H1 (cell line): ENCODE measurements at regions not wholly inside any gene's neighbourhood (a gene's known extent, or its start where the extent isn't known, plus 50 kb on each side); places are given as distances from the start of the nearest gene placed in this dataset.

Source experiments
- NRF1 ChIP-seq: IDR thresholded peaks from 2 replicates; pipeline ENCODE4 v1.6.1; 2011; ENCODE audit warnings: mild to moderate bottlenecking, low read depth, low read length, improper control_type of control experiment
- POLR2AphosphoS5 ChIP-seq: IDR thresholded peaks from 2 replicates; pipeline ENCODE4 v1.6.1; 2011; ENCODE audit warnings: low read depth, low read length
- TF ChIP-seq, protein P1 (sequence below): fragments of 300-600 bp; sonication (generic); IDR thresholded peaks from 2 replicates; pipeline ENCODE4 v1.7.1; 2012; ENCODE audit warnings: low read length, moderate library complexity, mild to moderate bottlenecking, inconsistent platforms; ENCODE audit not compliant: insufficient replicate concordance

DNA sequence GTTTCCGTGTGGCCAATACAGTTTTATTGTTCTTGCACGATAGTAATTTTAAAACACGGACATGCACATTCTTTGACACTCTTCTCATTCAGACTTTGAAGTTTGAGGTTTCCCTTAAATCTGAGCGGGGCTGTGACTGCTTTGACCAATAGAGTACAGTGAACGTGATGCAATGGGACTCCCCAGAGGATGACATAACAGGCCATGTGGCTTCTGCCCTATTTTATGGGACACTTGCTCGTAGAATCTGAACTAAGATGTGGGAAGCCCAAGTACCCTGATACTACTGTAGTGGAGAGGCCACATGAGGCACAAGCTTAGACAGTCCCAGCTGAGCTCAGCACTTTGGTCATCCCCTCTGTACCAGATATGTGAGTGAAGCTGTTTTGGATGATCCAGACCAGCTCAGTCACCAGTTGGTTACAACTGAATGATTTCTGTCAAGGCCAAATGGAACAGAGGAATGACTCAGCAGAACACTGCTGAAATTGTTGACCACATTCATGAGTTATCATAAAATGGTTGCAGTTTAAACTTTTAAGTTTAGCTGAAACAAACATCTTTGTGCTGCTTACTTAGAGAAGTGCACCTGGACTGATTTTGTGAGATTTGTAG, 279.4 kb downstream of the RFPL4B start (continued):
- TF ChIP-seq, protein P1, sequence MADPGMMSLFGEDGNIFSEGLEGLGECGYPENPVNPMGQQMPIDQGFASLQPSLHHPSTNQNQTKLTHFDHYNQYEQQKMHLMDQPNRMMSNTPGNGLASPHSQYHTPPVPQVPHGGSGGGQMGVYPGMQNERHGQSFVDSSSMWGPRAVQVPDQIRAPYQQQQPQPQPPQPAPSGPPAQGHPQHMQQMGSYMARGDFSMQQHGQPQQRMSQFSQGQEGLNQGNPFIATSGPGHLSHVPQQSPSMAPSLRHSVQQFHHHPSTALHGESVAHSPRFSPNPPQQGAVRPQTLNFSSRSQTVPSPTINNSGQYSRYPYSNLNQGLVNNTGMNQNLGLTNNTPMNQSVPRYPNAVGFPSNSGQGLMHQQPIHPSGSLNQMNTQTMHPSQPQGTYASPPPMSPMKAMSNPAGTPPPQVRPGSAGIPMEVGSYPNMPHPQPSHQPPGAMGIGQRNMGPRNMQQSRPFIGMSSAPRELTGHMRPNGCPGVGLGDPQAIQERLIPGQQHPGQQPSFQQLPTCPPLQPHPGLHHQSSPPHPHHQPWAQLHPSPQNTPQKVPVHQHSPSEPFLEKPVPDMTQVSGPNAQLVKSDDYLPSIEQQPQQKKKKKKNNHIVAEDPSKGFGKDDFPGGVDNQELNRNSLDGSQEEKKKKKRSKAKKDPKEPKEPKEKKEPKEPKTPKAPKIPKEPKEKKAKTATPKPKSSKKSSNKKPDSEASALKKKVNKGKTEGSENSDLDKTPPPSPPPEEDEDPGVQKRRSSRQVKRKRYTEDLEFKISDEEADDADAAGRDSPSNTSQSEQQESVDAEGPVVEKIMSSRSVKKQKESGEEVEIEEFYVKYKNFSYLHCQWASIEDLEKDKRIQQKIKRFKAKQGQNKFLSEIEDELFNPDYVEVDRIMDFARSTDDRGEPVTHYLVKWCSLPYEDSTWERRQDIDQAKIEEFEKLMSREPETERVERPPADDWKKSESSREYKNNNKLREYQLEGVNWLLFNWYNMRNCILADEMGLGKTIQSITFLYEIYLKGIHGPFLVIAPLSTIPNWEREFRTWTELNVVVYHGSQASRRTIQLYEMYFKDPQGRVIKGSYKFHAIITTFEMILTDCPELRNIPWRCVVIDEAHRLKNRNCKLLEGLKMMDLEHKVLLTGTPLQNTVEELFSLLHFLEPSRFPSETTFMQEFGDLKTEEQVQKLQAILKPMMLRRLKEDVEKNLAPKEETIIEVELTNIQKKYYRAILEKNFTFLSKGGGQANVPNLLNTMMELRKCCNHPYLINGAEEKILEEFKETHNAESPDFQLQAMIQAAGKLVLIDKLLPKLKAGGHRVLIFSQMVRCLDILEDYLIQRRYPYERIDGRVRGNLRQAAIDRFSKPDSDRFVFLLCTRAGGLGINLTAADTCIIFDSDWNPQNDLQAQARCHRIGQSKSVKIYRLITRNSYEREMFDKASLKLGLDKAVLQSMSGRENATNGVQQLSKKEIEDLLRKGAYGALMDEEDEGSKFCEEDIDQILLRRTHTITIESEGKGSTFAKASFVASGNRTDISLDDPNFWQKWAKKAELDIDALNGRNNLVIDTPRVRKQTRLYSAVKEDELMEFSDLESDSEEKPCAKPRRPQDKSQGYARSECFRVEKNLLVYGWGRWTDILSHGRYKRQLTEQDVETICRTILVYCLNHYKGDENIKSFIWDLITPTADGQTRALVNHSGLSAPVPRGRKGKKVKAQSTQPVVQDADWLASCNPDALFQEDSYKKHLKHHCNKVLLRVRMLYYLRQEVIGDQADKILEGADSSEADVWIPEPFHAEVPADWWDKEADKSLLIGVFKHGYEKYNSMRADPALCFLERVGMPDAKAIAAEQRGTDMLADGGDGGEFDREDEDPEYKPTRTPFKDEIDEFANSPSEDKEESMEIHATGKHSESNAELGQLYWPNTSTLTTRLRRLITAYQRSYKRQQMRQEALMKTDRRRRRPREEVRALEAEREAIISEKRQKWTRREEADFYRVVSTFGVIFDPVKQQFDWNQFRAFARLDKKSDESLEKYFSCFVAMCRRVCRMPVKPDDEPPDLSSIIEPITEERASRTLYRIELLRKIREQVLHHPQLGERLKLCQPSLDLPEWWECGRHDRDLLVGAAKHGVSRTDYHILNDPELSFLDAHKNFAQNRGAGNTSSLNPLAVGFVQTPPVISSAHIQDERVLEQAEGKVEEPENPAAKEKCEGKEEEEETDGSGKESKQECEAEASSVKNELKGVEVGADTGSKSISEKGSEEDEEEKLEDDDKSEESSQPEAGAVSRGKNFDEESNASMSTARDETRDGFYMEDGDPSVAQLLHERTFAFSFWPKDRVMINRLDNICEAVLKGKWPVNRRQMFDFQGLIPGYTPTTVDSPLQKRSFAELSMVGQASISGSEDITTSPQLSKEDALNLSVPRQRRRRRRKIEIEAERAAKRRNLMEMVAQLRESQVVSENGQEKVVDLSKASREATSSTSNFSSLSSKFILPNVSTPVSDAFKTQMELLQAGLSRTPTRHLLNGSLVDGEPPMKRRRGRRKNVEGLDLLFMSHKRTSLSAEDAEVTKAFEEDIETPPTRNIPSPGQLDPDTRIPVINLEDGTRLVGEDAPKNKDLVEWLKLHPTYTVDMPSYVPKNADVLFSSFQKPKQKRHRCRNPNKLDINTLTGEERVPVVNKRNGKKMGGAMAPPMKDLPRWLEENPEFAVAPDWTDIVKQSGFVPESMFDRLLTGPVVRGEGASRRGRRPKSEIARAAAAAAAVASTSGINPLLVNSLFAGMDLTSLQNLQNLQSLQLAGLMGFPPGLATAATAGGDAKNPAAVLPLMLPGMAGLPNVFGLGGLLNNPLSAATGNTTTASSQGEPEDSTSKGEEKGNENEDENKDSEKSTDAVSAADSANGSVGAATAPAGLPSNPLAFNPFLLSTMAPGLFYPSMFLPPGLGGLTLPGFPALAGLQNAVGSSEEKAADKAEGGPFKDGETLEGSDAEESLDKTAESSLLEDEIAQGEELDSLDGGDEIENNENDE = no peak
- no peak for TF ChIP-seq NRF1
- TF ChIP-seq POLR2AphosphoS5 = no peak
